Posterior cingulate gyrus (tissue), 11 donors: ENCODE measurements at regions not wholly inside any gene's neighbourhood (a gene's known extent, or its start where the extent isn't known, plus 50 kb on each side); places are given as distances from the start of the nearest gene placed in this dataset.
"Not testable (repeated sequence)": the region's sequence is repeated elsewhere in the genome, so short reads cannot be mapped to it uniquely, and the experiment has no call there.

Experiments
- DNase-seq, 10 donors: peaks; one replicate each; pipeline versions ENCODE4 v3.0.0 to v3.0.0-alpha.2; 2020 to 2021; ENCODE audit warnings: mixed read lengths in 3 of 10
- intact Hi-C: fragments of 100-400 bp; cut with DNase I; formaldehyde crosslinking; loops from one replicate; pipeline ENCODE4 v1.15.1; 2023

DNA sequence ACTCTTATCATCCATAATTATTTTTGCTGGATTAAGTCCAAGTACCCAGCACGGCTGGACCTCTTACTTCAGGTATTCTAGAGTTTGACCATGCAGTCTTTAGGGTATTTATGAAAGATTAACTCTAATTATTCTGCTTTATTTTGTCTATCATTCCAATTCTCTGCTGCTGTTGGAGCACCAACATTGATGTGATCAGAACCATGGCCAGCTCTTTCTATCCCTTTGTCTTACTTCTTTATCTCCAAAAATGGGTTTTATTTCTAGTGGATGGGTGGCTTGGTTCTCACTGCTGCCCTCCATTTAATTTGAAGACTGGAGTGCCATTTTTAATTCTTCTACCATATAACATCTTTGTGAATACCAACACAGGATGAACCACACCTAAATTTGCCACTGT is 704.3 kb downstream of the FRK start:
- intact Hi-C loops = no loop called here
- no peak for DNase-seq

DNA sequence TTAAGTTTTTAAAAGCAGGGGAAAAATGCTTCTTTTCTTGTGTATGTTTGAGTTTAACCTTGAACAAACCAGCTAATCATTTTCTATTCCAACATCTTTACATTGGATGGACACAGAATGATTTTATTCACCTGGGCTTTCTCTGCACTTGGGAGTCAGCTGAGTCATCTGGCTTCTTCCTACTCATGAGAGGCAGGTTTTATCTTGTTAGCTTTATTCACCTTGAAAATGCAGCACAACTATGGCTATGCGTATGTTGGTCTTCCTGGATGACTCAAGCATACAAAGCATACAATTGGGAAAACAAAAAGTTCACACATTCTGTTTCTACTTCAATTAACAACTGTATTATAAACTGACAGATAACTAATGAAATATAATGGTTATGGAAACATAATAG is 737.7 kb downstream of the FRK start:
- DNase-seq = no peak
- intact Hi-C loops = no loop called here

DNA sequence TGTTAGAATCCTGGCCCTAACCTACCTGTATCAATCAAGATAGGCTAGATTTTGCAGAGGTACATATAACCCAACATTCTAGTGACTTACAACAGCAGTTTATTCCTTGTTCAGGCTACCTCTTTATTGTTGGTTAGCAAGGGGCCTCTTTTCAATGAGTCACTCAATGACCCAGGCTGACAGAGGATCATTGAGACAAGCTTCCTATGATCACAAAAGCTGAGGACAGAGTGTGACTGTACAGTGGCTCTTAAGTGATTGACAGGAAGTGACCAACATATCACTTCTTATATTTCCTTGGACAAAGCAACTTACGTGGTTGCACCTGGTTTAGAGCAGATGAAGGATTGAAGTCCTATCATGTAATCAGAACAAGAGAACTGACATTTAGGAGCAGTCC is 740.9 kb downstream of the FRK start:
- no peak for DNase-seq
- intact Hi-C loops = no loop called here

DNA sequence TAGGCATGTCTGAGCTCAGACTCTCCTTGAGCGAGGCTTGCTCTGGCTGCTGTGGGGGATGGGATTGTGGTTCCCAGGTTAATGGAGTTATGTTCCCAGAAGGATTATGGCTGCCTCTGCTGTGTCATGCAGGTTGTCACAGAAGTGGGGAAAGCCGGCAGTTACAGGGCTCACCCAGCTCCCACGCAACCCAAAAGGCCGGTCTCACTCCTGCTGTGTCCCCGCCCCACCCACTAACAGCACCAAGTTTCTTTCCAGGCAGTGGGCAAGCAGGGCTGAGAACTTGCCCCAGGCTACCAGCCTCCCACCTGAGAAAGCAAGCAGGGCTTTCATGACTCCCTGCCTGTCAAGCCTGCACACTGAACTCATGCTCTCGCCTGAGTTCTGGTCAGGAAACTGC is 750.5 kb downstream of the FRK start:
- DNase-seq = peak in 1 of 10 donors; percentile 63
- intact Hi-C loops = no loop called here

DNA sequence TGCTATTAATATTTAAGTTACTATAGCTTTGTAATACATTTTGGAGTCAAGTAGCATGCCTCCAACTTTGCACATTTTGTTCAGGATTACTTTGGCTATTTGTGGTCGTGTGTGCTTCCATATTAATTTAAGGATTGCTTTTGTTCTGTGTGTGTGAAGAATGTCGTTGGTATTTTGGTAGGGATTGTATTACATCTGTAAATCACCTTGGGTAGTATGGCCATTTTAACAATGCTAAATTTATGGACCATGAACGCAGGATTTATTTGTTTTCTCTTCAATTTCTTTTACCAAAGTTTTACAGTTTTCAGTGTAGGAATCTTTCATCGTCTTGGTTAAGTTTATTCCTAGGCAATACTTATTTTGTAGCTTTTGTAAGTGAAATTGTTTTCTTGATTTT is 758.0 kb downstream of the FRK start:
- DNase-seq = no peak
- intact Hi-C loops = no loop called here

DNA sequence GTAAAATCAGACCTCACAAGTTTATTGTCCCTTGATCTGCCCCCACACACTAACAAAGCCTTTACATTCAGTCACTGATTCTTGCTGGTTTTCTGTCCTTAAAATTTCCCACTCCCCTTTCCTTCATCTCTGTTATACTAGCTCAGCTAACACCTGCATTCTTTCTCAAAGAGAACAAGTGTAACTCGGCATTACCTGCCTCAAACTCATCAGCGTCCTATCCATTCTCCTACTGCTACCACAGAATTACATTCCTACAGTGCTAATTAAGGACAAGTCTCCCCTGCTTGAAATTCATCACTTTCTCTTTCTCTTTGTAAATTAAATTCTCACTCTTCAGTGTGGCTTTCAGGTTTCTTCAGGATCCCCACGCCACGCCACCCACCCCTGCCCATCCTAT is 773.2 kb downstream of the FRK start:
- peak in 1 of 10 donors; percentile 52 for DNase-seq
- intact Hi-C loops = no loop called here

DNA sequence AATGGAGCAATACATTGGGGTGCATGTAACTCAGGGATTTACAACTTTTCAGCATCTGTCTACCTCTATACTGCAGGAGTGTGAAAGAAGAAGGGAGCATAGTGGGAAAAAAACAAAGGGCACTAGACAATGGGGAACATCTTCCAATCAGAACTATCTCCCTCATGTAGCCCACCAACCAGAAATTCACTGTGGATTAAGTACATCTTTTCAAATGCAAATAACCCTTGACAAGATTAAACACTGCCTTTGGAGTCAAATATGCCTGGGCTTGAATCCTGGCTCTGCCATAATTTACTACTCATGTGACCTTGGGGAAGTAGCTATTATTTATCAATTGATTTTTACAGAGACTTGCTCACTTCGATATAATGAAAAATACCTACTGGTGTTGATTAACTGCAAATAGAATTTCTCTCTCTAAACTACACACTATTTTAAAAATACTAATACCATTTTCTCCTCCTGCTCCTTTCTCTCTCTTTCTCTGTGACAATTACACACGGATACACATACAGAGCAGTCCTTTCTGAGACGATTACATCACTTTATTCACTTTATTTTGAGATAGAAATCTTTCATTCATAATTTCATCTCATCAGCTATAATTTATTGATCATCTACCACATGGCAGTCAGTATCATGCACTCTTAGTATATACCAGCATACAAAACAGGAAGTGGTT is 783.7 kb downstream of the FRK start:
- intact Hi-C loops = no loop called here

DNA sequence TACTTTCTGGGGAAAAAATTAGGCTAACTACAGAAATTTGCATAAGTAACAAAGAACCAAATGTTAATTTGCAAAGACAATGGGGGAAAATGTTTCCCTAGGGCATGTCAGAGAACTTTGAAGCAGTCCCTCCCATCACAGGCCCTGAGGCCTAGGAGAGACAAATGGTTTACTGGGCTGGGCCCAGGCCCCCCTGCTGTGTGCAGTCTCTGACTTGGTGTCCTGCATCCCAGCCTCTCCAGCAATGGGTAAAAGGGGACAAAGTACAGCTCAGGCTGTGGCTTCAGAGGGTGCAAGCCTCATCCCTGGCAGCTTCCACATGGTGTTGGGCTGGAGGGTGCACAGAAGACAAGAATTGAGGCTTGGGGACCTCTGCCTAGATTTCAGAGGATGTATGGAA is 788.4 kb downstream of the FRK start:
- peak in 1 of 10 donors; percentile 31 for DNase-seq
- intact Hi-C loops = no loop called here

More for the DNA sequence above, 783.7 kb downstream of the FRK start:
- no peak for DNase-seq

DNA sequence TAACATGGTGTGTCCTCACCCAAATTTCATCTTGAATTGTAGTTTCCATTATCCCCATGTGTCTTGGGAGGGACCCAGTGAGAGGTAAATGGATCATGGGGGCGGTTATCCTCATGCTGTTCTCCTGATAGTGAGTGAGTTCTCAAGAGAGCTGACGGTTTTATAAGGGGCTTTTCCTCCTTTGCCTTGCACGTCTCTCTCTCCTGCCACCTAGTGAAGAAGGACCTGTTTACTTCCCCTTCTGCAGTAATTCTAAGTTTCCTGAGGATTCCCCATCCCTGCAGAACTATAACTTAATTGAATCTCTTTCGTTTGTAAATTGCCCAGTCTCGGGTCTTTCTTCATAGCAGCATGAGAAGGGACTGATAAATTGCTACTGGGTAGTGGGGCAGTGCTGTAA is 789.3 kb downstream of the FRK start:
- no peak for DNase-seq
- intact Hi-C loops = no loop called here

DNA sequence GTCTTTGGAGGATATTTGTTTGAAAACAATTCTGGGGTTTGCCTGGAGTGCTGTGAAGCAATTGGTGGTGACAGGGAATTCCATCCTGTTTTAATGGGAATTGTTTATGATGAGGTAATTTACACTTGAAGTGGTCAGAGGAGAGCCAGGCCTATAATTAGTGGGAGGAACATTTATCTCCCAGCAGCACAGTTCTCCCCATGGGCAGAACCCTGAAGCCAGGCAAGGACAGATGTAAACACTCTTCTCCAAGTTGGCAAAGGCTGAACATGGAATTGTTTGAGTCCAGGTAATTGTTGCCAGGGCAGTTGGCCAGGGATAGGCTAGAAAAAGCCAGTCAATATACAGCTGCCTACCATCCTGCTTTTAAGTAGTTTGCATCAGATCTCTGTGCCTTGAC is 789.7 kb downstream of the FRK start:
- intact Hi-C loops = no loop called here
- no peak for DNase-seq

DNA sequence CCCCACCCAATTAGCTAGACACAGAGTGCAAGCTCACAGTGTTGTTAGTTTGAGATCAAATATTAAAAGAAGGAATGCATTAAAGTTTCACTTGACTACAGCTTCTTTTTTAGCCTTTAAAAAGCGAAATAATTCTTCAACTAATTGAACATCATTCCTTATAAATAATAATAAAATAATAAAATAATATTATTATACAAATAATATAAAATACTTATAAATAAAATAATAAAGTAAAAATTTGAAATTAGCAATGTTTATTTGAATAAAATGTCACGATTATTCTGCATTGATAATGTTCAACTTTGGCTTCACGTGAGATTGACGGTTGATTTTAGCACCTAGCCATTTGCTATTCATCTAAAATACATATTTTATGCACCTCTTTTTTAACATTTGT is 819.3 kb downstream of the FRK start:
- DNase-seq = no peak
- intact Hi-C loops = no loop called here

DNA sequence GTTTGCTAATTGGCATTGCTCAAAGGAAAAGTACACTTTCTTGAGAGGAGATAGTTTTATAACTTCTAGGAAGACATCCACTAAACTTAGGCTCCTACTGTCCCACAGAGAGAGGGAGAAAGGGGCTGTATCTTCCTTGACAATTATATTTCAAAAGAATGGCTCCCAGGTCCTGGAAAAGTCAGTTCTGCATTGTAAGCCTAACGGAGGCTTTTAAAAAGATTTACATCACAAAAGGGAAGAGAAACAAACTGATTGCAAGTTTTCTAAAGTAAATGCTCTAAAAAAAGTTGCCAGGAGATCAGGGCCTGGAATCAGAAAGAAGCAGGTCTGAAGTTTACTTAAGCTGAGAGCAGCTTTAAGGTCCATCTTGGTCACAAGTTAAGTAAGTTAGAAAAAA is 839.5 kb downstream of the FRK start:
- no peak for DNase-seq
- intact Hi-C loops = no loop called here

DNA sequence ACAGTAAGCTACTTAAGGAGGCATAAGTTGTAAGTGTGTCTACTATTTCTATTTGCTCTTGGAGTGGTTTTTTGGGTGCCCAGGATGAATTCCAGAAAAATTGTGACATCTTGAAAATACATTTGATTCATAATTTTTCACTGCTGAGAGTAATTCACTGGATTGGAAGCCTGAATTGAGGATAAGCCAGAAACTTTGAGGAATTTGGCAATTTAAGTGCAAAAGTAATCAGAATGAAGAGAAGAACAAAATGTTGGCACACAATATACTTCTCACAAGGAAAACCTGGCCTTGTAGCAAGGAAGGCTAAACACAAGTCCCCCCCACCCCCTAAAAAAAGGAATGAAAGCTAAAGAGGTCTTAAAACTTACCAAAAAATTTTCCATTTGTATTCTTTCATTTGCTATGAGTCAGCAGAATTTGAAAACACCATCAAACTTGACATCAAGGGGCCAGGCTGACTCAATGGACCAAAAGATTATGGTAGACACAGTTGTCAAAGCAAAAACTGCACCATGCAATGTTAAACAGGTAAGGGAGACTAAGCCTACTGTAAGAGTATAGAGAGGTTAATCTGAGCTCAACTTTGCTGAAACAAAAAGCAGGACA is 840.0 kb downstream of the FRK start:
- no peak for DNase-seq
- intact Hi-C loops = no loop called here

DNA sequence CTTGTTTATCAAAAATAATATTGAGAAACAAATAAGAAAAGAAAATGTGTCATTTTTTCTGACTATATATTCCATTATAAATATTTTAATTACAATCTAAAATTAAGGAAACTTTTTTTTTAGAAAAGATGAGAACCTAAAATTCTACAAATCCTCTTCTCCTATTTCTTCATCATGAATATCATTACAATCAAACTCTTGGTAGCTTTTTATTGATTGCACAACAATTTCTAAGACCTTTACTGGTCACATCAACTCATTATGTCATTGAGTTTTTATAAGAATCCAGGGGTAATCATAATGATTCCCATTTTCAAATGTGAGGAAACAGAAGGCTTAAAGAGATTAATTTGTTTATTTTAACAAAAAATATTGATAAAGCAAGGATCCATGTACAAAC is 841.0 kb downstream of the FRK start:
- no peak for DNase-seq
- intact Hi-C loops = no loop called here

DNA sequence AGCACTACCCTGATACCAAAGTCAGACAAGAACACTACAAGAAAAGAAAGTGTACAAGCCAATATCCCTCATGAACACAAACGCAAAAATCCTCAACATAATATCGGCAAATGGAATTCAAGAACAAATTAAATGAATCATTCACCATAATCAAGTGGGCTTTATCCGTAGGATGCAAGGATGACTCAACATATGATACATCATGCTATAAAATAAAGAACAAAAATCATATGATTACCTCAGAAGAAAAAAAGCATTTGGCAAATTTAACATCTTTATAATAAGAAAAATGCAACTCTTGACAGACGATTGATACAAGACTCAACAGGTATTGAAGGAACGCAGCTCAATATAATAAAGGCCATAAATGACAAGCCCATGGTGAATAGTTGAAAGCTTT is 843.9 kb downstream of the FRK start:
- intact Hi-C loops = no loop called here

DNA sequence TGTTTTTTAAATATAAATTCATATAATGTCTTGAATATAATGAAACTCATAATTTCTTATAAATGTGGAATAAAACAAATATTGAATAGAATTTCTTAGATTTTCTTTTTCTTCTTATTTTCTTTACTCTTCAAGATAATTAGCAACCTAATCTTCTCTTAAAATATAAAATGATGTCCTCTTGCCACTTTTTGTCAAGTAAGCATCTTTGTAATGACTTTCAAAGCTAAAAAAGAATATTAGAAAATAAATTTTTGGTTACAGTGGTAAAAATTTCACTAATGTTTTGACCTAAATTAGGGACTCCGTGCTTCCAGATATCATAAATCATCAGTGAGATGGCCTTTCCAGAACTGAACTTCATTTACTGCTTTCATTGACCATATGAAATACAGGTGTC is 846.4 kb downstream of the FRK start:
- DNase-seq = no peak

More for the DNA sequence above, 843.9 kb downstream of the FRK start:
- DNase-seq = no peak

DNA sequence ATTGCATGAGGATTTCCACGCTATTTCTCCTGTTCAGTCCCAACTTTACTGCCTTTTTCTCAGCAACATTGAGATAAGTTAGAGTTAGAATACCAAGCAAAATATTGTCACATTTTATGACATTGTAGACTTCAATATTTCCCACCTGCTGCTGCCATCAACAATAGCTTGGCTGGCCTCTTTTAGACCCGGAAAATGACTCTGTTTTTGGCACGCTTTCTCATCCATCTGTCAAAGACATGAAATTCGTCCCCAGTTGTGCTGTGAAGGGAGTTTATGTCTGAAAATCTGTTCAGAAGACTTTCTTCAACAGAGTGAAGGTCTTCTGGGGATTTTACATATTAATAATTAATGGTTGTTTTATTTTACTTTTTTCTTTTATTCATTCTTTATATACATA is 857.3 kb downstream of the FRK start:
- DNase-seq = no peak
- intact Hi-C loops = no loop called here

More for the DNA sequence above, 846.4 kb downstream of the FRK start:
- intact Hi-C loops = no loop called here

DNA sequence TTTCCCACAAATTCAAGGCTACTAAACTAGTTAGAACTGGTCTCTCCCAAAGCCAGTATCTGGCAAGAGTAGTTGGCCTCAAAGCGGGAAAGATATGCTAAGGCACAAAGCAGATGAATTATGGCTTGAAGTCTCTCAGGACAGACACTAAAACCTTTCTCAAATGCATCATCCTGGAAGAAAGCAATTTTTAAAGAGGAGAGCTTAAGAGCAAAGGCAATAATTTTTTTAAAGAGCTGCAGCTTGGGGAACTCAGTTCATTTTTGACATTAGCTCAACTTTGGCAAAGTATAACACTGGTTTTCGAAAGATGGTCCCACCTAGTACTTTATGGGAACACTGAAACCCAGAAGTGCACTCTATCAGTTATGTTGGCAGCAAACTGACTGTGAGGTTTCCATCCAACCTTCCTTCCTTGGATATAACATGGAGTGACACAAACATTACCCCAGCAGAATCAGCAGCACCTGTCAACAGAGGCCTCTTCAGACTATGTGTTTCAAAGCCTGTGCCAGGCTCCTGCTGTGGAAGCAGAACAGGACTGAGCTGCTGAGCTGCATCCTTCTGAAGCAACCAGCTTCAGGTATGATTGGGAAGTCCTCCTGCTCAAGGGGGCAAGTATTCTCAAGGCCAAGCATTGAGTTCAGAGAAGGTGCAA is 852.3 kb upstream of the HS3ST5 start:
- intact Hi-C loops = no loop called here

DNA sequence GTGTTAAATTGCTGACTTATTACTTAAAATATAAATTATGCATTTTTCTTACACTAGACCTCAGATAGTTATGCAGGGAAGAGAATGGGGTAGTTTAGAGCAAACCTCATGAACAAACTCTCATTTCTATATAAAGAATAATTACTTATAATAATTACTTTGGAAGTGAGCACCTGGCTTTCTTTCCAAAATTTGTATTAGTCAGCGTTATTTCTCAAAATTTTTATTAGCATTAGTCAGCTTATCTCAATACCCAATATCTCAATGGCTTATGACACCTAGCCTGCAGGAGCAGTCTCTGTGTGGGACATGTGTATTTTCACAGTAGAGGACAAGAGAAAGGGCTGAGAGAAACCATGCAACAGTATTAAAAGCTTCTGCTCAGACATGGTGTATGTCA is 849.2 kb upstream of the HS3ST5 start:
- intact Hi-C loops = no loop called here
- no peak for DNase-seq

More for the DNA sequence above, 852.3 kb upstream of the HS3ST5 start:
- no peak for DNase-seq

DNA sequence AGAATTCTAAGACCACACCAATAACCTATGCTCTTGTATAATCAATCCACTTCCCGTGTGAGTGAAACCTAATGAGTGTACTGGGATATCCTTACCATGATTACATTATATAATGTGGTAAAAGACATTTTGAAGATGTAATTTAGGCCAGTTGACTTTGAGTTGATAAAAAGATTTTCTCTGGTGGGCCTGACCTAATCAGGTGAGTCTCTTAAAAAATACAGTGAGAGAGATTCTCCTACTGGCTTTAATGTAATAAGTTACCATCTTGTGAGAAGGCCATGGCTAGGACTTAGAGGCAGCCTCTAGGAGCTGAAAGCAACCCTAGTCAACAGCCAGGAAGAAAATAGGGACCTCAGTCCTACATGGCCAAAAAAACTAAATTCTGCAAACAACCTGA is 847.7 kb upstream of the HS3ST5 start:
- intact Hi-C loops = no loop called here
- DNase-seq = no peak

DNA sequence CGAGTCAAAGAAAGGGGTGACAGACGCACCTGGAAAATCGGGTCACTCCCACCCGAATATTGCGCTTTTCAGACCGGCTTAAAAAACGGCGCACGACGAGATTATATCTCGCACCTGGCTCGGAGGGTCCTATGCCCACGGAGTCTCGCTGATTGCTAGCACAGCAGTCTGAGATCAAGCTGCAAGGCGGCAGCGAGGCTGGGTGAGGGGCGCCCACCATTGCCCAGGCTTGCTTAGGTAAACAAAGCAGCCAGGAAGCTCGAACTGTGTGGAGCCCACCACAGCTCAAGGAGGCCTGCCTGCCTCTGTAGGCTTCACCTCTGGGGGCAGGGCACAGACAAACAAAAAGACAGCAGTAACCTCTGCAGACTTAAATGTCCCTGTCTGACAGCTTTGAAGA is 832.6 kb upstream of the HS3ST5 start:
- DNase-seq, intact Hi-C loops: not testable (repeated sequence)

DNA sequence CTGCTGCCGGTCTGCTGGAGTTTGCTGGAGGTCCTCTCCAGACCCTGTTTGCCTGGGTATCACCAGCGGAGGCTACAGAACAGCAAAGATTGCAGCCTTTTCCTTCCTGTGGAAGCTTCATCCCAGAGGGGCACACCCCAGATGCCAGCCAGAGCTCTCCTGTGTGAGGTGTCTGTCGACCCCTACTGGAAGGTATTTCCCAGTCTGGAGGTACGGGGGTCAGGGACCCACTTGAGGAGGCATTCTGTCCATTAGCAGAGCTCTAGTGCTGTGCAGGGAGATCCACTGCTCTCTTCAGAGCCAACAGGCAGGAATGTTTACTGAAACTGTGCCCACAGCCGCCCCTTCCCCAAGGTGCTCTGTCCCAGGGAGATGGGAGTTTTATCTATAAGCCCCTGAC is 823.1 kb upstream of the HS3ST5 start:
- DNase-seq, intact Hi-C loops: not testable (repeated sequence)
